Psoas muscle (tissue), 7 donors: ENCODE measurements at regions not wholly inside any gene's neighbourhood (a gene's known extent, or its start where the extent isn't known, plus 50 kb on each side); places are given as distances from the start of the nearest gene placed in this dataset.

ENCODE experiments used
- ATAC-seq, 4 donors: fragments of 200-7000 bp; cut with Tn5 transposase; one replicate each; pipeline ENCODE4 v1.9.1; 2020; ENCODE audit warnings: moderate library complexity in 3 of 4, mild to moderate bottlenecking in 2 of 4
- DNase-seq, 2 donors: peaks; one replicate each; pipeline ENCODE4 v3.0.0-alpha.2; 2020
- H3K27ac ChIP-seq: fragments of 200-600 bp; one replicate; pipeline ENCODE4 v1.8.0; 2022
- H3K27me3 ChIP-seq, 3 donors: fragments of 200-600 bp in 1 of 3; one replicate each; pipeline versions ENCODE4 v1.6.1 to v1.8.0; 2013 to 2022; ENCODE audit warnings: low read length in 2 of 3, mild to moderate bottlenecking in 2 of 3, moderate library complexity in 1 of 3; ENCODE audit not compliant: insufficient read depth in 3 of 3
- H3K36me3 ChIP-seq, 2 donors: fragments of 200-600 bp in 1 of 2; one replicate each; pipeline versions ENCODE4 v1.6.1 to v1.8.0; 2013 to 2022; ENCODE audit warnings: low read depth in 1 of 2, mild to moderate bottlenecking in 1 of 2, moderate library complexity in 1 of 2; ENCODE audit not compliant: insufficient read depth in 1 of 2
- H3K4me1 ChIP-seq: fragments of 200-600 bp; one replicate; pipeline ENCODE4 v1.8.0; 2022
- H3K4me3 ChIP-seq: fragments of 200-600 bp; one replicate; pipeline ENCODE4 v1.8.0; 2022; ENCODE audit warnings: mild to moderate bottlenecking
- H3K9me3 ChIP-seq: fragments of 200-600 bp; one replicate; pipeline ENCODE4 v1.8.0; 2022
- WGBS, 3 donors: extraction: QIAGEN DNeasy Blood & Tissue Kit; methylation state at CpG; one replicate each; pipeline versions ENCODE4 v1.1.6 to v1.1.7; 2013; 5-methylcytosine and 5-hydroxymethylcytosine counted together
- intact Hi-C, 2 donors: fragments of 100-400 bp; cut with DNase I; formaldehyde crosslinking; loops; one replicate each; pipeline versions ENCODE4 v1.11.0 to v1.14.2; 2022
- TF ChIP-seq, protein P1 (sequence below): fragments of 200-600 bp; IDR thresholded peaks from one replicate; pipeline ENCODE4 v1.8.0; 2022; ENCODE audit warnings: antibody characterized with exemption
- donor health status: healthy with polysubstance abuse.
- donor health status: DM: no; HTN: no; CAD: no; lungs with moderate emphysema.
- donor health status: Bipolar disorder and iron deficiency.
- donor health status: healthy.
- donor health status: DM: yes; HTN: yes; CAD: no.
- donor health status: DM: no; HTN: no; CAD: no.
- donor health status: DM: yes; HTN: yes; CAD: no.

- H3K4me3 ChIP-seq: no peak overlapping the region
- no peaks in the 10 kb centered on the region for H3K36me3 ChIP-seq
- H3K4me1 ChIP-seq: no peaks in the 10 kb centered on the region
- no peaks in the 10 kb centered on the region for H3K9me3 ChIP-seq
- H3K27me3 ChIP-seq: no peaks in the 10 kb centered on the region
- 88 to 95% (median 90%) methylated on average over 2 of the region's 2 CpGs for WGBS, 3 donors
- no peak for ATAC-seq
- no peak overlapping the region for H3K27ac ChIP-seq
- DNase-seq: no peak
- TF ChIP-seq, protein P1, sequence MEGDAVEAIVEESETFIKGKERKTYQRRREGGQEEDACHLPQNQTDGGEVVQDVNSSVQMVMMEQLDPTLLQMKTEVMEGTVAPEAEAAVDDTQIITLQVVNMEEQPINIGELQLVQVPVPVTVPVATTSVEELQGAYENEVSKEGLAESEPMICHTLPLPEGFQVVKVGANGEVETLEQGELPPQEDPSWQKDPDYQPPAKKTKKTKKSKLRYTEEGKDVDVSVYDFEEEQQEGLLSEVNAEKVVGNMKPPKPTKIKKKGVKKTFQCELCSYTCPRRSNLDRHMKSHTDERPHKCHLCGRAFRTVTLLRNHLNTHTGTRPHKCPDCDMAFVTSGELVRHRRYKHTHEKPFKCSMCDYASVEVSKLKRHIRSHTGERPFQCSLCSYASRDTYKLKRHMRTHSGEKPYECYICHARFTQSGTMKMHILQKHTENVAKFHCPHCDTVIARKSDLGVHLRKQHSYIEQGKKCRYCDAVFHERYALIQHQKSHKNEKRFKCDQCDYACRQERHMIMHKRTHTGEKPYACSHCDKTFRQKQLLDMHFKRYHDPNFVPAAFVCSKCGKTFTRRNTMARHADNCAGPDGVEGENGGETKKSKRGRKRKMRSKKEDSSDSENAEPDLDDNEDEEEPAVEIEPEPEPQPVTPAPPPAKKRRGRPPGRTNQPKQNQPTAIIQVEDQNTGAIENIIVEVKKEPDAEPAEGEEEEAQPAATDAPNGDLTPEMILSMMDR: no peak
- intact Hi-C loops: no loop called here
Observed at GRCh38 chr1:105343317-105343716, 1593.6 kb downstream of the AMY1C start.

DNA sequence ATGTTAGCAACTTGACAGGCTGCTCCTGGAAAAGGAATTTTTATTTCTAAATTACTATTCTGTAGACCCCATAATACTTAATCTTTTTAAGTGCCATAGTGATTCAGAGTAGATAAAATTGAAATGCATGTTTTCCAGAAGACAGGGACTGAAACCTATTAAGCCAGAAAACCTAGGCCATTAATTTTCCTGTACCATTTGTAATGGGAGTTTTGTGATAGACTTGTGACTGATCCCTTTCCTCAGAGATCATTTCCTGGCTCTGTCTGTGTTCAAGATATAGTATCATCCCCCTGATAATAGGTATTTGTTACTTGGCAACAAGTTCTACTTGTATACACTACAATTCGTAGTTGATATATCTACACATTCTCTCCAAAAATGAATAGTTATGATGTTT lies 1609.8 kb downstream of the AMY1C start:
- DNase-seq: no peak

DNA sequence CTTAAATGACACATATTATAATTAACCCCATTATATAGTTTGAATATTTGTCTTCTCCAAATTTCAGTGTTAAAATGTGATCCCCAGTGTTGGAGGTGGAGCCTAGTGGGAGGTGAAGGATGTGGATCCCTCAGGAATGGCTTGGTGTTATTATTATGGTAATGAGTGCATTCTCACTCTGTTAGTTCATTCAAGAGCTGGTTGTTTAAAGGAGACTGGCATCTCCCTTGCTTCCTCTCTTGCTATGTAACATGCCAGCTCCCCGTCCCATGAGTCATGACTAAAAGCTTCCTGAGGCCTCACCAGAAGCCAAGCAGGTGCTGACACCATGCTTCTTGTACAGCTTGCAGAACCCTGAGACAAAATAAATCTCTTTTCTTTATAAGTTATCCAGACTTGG lies 1612.7 kb downstream of the AMY1C start:
- Histone ChIP-seq H3K27me3 (no peaks in the 10 kb centered on the region), H3K27ac (no peak overlapping the region), H3K9me3 (no peaks in the 10 kb centered on the region), H3K4me3 (no peak overlapping the region), H3K36me3 (no peaks in the 10 kb centered on the region), H3K4me1 (no peaks in the 10 kb centered on the region)
- intact Hi-C loops: no loop called here
- DNase-seq (no peak), ATAC-seq (no peak)
- TF ChIP-seq, protein P1: no peak
- WGBS, 3 donors: 71 to 89% (median 89%) methylated on average over 1 of the region's 1 CpG

More for the DNA sequence above, 1609.8 kb downstream of the AMY1C start:
- 46 to 60% (median 55%) methylated on average over 1 of the region's 1 CpG for WGBS, 3 donors
- Histone ChIP-seq H3K36me3 (no peaks in the 10 kb centered on the region), H3K9me3 (no peaks in the 10 kb centered on the region), H3K27ac (no peak overlapping the region), H3K4me3 (no peak overlapping the region), H3K27me3 (no peaks in the 10 kb centered on the region), H3K4me1 (no peaks in the 10 kb centered on the region)
- intact Hi-C loops: no loop called here
- TF ChIP-seq, protein P1: no peak
- no peak for ATAC-seq

- no peak for ATAC-seq
- no peak overlapping the region for H3K27ac ChIP-seq
- 64 to 71% (median 68%) methylated on average over 4 of the region's 4 CpGs for WGBS, 3 donors
- no peaks in the 10 kb centered on the region for H3K27me3 ChIP-seq
- no peaks in the 10 kb centered on the region for H3K36me3 ChIP-seq
- TF ChIP-seq, protein P1: no peak
- H3K9me3 ChIP-seq: no peaks in the 10 kb centered on the region
- H3K4me1 ChIP-seq: no peaks in the 10 kb centered on the region
- DNase-seq: no peak
- intact Hi-C loops: no loop called here
- H3K4me3 ChIP-seq: no peak overlapping the region
Observed at GRCh38 chr1:105368446-105368845, 1618.7 kb downstream of the AMY1C start.

DNA sequence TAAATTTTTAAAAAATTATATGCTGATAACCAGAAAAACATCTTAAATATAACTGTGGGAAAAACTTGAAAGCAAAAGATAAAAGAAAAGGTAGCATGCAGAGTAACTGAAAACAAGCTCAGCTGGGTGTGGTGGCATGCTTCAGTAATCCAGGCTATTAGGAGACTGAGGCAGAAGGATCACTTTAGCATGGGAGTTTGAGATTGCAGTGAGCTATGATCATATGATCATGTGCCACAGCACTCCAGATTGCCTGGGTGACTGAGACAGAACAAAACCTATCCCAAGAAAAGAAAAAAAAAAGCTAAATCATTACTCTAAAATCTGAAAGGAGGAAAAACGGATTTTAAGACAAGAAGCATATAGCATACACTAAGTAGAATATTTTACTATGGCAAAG lies 1624.0 kb downstream of the AMY1C start:
- DNase-seq: no peak
- no peaks in the 10 kb centered on the region for H3K36me3 ChIP-seq
- 55 to 71% (median 70%) methylated on average over 1 of the region's 1 CpG for WGBS, 3 donors
- no peak overlapping the region for H3K4me3 ChIP-seq
- H3K9me3 ChIP-seq: peaks cover 6% of the 10 kb centered on the region
- no peak overlapping the region for H3K27ac ChIP-seq
- TF ChIP-seq, protein P1: no peak
- intact Hi-C loops: no loop called here
- no peak for ATAC-seq
- no peaks in the 10 kb centered on the region for H3K27me3 ChIP-seq
- no peaks in the 10 kb centered on the region for H3K4me1 ChIP-seq
